Chondrocyte (in vitro differentiated cells): ENCODE measurements at regions not wholly inside any gene's neighbourhood (a gene's known extent, or its start where the extent isn't known, plus 50 kb on each side); places are given as distances from the start of the nearest gene placed in this dataset.

Experiments
- DNase-seq: peaks from one replicate; pipeline ENCODE4 v3.0.0; 2021; ENCODE audit warnings: mixed read lengths, low spot score
- H3K27ac Mint-ChIP-seq: one replicate; pipeline ENCODE4 v1.8.0; 2021; ENCODE audit warnings: mild to moderate bottlenecking, moderate library complexity, mixed read lengths; ENCODE audit not compliant: unreplicated experiment
- H3K27me3 Mint-ChIP-seq: 2 replicates; pipeline ENCODE4 v1.8.0; 2021; ENCODE audit warnings: low read depth, mixed read lengths
- H3K36me3 Mint-ChIP-seq: 2 replicates; pipeline ENCODE4 v1.8.0; 2021; ENCODE audit warnings: low read depth, mixed read lengths
- H3K4me1 Mint-ChIP-seq: 2 replicates; pipeline ENCODE4 v1.8.0; 2021; ENCODE audit warnings: low read depth, mild to moderate bottlenecking, mixed read lengths
- H3K4me3 Mint-ChIP-seq: one replicate; pipeline ENCODE4 v1.8.0; 2021; ENCODE audit warnings: mild to moderate bottlenecking, moderate library complexity, mixed read lengths; ENCODE audit not compliant: unreplicated experiment
- H3K9me3 Mint-ChIP-seq: 2 replicates; pipeline ENCODE4 v1.8.0; 2021; ENCODE audit warnings: low read depth, mixed read lengths
- CTCF ChIP-seq: fragments of 200-600 bp; sonication (generic); IDR thresholded peaks from 2 replicates; pipeline ENCODE4 v1.5.0; 2021; ENCODE audit warnings: antibody characterized with exemption, mild to moderate bottlenecking, moderate library complexity

GRCh38 chr7:125363873-125364272 is 434.2 kb upstream of the POT1 start:
- peaks cover 23% of the 10 kb centered on the region for H3K4me1 Mint-ChIP-seq

GRCh38 chr7:125358551-125359167 is 429.0 kb upstream of the POT1 start:
- H3K4me3 Mint-ChIP-seq = no peak overlapping the region
- no peak overlapping the region for H3K27ac Mint-ChIP-seq
- DNase-seq = no peak
- no peak for TF ChIP-seq CTCF
- H3K36me3 Mint-ChIP-seq = no peaks in the 10 kb centered on the region
- no peaks in the 10 kb centered on the region for H3K27me3 Mint-ChIP-seq
- peaks cover 30% of the 10 kb centered on the region for H3K4me1 Mint-ChIP-seq
- peaks cover 2% of the 10 kb centered on the region for H3K9me3 Mint-ChIP-seq

More at GRCh38 chr7:125363873-125364272, 434.2 kb upstream of the POT1 start:
- Mint-ChIP-seq H3K9me3 (peaks cover 6% of the 10 kb centered on the region), H3K4me3 (no peak overlapping the region), H3K27ac (peak overlapping the region; percentile 70), H3K27me3 (no peaks in the 10 kb centered on the region), H3K36me3 (peaks cover 2% of the 10 kb centered on the region)
- peak; percentile 68 for TF ChIP-seq CTCF
- no peak for DNase-seq

GRCh38 chr7:125357676-125358455 is 428.2 kb upstream of the POT1 start:
- Mint-ChIP-seq H3K9me3 (peaks cover 2% of the 10 kb centered on the region), H3K27ac (peak overlapping the region; percentile 58), H3K4me3 (no peak overlapping the region), H3K27me3 (no peaks in the 10 kb centered on the region), H3K4me1 (peaks cover 27% of the 10 kb centered on the region), H3K36me3 (no peaks in the 10 kb centered on the region)
- no peak for DNase-seq
- TF ChIP-seq CTCF = no peak

DNA sequence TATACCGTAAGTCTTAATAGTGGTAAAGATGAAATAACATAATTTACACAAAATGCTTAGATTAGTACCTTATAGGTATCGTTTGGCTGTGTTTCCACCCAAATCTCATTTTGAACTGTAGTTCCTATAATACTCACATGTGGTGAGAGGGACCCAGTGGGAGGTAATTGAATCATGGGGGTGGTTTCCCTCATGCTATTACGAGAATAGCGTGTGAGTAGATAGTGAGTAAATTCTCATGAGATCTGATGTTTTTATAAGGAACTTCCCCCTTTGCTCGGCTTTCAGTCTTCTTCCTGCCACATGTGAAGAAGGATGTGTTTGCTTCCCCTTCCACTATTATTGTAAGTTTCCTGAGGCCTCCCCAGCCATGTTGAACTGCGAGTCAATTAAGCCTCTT is 426.3 kb upstream of the POT1 start:
- Mint-ChIP-seq H3K4me3 (no peak overlapping the region), H3K36me3 (no peaks in the 10 kb centered on the region), H3K4me1 (peaks cover 27% of the 10 kb centered on the region), H3K27ac (peak overlapping the region; percentile 69), H3K9me3 (peaks cover 2% of the 10 kb centered on the region), H3K27me3 (no peaks in the 10 kb centered on the region)
- TF ChIP-seq CTCF = no peak
- DNase-seq = no peak

DNA sequence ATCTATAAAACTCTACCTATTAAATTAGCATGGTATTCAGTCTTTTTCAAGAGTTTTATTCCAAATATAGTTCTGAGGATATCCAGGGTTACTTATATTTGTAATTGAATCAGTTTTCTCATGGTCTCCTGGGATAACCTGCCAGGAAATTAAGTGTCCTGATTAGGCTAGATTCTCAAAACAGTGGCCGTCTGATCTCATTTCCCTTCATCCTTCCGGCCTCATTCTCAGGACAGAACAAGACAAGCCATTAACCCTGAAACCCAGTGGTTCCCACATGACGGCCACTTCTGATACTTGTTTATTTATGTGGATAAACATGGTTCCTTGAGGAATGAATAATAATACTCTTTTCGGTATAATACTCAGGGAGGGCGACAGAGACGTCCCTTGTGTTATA is 417.6 kb upstream of the POT1 start:
- Mint-ChIP-seq H3K27ac (no peak overlapping the region), H3K9me3 (no peaks in the 10 kb centered on the region), H3K4me1 (peaks cover 3% of the 10 kb centered on the region), H3K36me3 (no peaks in the 10 kb centered on the region), H3K4me3 (no peak overlapping the region), H3K27me3 (no peaks in the 10 kb centered on the region)
- DNase-seq = no peak
- TF ChIP-seq CTCF = no peak
